GM23338 (cell line): ENCODE measurements at regions not wholly inside any gene's neighbourhood (a gene's known extent, or its start where the extent isn't known, plus 50 kb on each side); places are given as distances from the start of the nearest gene placed in this dataset.

Experiments
- CTCF ChIP-seq, 2 experiments: fragments of 200-600 bp in 1 of 2; sonication (generic) in 1 of 2; conservative IDR thresholded peaks; 2 replicates each; pipeline versions ENCODE4 v1.5.1 to v1.6.1; 2016 to 2017; ENCODE audit warnings: antibody characterized with exemption in 2 of 2, low read depth in 2 of 2, mild to moderate bottlenecking in 2 of 2, moderate library complexity in 1 of 2
- EZH2 ChIP-seq: fragments of 200-600 bp; sonication (generic); IDR thresholded peaks from one replicate; pipeline ENCODE4 v1.8.0; 2017; ENCODE audit warnings: antibody characterized with exemption, mild to moderate bottlenecking, low read depth; ENCODE audit not compliant: unreplicated experiment
- EZH2phosphoT487 ChIP-seq: fragments of 200-600 bp; sonication (generic); IDR thresholded peaks from one replicate; pipeline ENCODE4 v1.8.1; 2018; ENCODE audit warnings: antibody characterized with exemption; ENCODE audit not compliant: unreplicated experiment
- TF ChIP-seq, protein P1 (sequence below): IDR thresholded peaks from one replicate; pipeline ENCODE4 v1.6.1; 2018; ENCODE audit warnings: antibody characterized with exemption; ENCODE audit not compliant: unreplicated experiment

GRCh38 chr7:53428045-53428444 lies 392.6 kb downstream of the POM121L12 start:
- TF ChIP-seq CTCF (conservative IDR thresholded peaks at IDR 0.05; ENCODE audit: low read depth in 2 of 2) (no peak), EZH2 (no peak), EZH2phosphoT487 (no peak)
- TF ChIP-seq, protein P1, sequence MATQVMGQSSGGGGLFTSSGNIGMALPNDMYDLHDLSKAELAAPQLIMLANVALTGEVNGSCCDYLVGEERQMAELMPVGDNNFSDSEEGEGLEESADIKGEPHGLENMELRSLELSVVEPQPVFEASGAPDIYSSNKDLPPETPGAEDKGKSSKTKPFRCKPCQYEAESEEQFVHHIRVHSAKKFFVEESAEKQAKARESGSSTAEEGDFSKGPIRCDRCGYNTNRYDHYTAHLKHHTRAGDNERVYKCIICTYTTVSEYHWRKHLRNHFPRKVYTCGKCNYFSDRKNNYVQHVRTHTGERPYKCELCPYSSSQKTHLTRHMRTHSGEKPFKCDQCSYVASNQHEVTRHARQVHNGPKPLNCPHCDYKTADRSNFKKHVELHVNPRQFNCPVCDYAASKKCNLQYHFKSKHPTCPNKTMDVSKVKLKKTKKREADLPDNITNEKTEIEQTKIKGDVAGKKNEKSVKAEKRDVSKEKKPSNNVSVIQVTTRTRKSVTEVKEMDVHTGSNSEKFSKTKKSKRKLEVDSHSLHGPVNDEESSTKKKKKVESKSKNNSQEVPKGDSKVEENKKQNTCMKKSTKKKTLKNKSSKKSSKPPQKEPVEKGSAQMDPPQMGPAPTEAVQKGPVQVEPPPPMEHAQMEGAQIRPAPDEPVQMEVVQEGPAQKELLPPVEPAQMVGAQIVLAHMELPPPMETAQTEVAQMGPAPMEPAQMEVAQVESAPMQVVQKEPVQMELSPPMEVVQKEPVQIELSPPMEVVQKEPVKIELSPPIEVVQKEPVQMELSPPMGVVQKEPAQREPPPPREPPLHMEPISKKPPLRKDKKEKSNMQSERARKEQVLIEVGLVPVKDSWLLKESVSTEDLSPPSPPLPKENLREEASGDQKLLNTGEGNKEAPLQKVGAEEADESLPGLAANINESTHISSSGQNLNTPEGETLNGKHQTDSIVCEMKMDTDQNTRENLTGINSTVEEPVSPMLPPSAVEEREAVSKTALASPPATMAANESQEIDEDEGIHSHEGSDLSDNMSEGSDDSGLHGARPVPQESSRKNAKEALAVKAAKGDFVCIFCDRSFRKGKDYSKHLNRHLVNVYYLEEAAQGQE: no peak
